Astrocyte of the cerebellum (primary cell): ENCODE measurements at regions not wholly inside any gene's neighbourhood (a gene's known extent, or its start where the extent isn't known, plus 50 kb on each side); places are given as distances from the start of the nearest gene placed in this dataset.
"Not testable (repeated sequence)": the region's sequence is repeated elsewhere in the genome, so short reads cannot be mapped to it uniquely, and the experiment has no call there.

ENCODE experiments used
- DNase-seq: peaks from one replicate; pipeline ENCODE4 v3.0.0-alpha.2; 2011; ENCODE audit warnings: low read depth
- H3K4me3 ChIP-seq: 2 replicates; pipeline ENCODE4 v1.5.1; 2011; ENCODE audit warnings: mild to moderate bottlenecking, low read depth, low read length, moderate library complexity
- in situ Hi-C: cut with HindIII; loops from 2 replicates; pipeline ENCODE4 v1.10.0; 2017; ENCODE audit warnings: low sequenced_read_pairs
- TF ChIP-seq, protein P1 (sequence below): IDR thresholded peaks from 2 replicates; pipeline ENCODE4 v1.5.1; 2012; ENCODE audit warnings: low read length, low read depth, moderate library complexity, mild to moderate bottlenecking; ENCODE audit errors: missing control alignments

DNA sequence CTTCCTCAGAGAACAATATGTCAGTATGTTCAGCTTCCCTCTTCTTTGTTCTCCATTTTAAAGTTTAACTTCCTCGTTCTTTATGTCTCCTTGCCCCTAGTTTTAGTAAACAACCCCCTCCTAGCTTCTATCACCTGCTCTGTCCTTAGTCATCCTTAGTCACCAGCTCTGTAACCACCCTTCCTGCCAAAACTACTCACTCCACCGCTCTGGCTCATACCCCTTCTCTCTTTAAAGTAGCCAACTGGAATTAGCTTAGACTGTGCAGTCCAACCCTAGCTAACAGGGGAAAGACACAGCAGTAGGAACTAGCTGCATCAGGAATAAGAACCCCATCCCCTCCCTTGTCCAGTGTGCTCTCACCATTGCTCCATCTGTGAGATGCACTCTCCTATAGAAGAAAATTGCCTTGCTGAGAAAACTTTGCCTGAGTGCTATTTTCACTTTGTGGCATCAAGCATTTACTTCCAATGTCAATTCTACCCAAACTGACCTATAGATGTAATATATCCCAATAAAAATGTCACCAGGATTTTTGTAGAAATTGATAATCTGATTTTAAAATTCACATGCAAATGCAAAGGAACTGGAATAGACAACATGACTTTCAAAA lies 603.2 kb downstream of the C12orf50 start:
- no peak for DNase-seq
- TF ChIP-seq, protein P1, sequence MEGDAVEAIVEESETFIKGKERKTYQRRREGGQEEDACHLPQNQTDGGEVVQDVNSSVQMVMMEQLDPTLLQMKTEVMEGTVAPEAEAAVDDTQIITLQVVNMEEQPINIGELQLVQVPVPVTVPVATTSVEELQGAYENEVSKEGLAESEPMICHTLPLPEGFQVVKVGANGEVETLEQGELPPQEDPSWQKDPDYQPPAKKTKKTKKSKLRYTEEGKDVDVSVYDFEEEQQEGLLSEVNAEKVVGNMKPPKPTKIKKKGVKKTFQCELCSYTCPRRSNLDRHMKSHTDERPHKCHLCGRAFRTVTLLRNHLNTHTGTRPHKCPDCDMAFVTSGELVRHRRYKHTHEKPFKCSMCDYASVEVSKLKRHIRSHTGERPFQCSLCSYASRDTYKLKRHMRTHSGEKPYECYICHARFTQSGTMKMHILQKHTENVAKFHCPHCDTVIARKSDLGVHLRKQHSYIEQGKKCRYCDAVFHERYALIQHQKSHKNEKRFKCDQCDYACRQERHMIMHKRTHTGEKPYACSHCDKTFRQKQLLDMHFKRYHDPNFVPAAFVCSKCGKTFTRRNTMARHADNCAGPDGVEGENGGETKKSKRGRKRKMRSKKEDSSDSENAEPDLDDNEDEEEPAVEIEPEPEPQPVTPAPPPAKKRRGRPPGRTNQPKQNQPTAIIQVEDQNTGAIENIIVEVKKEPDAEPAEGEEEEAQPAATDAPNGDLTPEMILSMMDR = no peak
- no peak overlapping the region for H3K4me3 ChIP-seq
- in situ Hi-C loops = no loop called here

DNA sequence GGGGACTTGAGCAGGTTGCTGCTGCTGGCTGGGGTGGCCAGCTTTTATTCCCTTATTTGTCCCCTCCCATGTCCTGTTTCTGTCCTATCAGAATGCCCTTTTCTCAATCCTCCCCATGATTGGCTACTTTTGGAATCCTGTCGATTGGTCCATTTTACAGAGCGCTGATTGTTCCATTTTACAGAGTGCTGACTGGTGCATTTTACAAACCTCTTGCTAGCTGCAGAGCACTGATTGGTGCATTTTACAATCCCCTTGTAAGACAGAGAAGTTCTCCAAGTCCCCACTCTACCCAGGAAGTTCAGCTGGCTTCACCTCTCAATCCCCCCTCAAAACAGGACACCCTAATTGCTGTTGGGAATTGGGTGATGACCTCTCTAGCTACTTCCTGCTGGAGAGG lies 608.0 kb downstream of the C12orf50 start:
- DNase-seq, H3K4me3 ChIP-seq, in situ Hi-C loops: not testable (repeated sequence)

DNA sequence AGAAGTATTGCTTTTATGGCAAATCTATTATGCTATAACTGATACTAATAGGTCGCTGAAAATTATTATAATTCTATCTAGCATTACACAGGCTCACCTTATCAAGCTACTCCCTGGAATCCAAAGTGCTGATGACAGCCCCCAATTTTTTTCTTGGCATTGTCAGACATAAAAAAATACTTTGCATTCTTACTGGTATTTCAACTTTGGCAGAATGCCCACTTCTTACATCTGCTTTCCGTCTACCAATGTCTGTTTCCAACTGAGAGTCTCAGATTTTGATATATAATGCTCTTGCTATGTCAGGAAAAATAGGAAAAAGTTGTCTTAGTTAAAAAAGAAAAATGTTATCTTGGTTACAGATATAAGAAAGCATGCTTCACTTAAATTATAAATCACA lies 615.4 kb downstream of the C12orf50 start:
- TF ChIP-seq, protein P1 = no peak
- in situ Hi-C loops = no loop called here
- H3K4me3 ChIP-seq = no peak overlapping the region
- DNase-seq = peak; percentile 49

DNA sequence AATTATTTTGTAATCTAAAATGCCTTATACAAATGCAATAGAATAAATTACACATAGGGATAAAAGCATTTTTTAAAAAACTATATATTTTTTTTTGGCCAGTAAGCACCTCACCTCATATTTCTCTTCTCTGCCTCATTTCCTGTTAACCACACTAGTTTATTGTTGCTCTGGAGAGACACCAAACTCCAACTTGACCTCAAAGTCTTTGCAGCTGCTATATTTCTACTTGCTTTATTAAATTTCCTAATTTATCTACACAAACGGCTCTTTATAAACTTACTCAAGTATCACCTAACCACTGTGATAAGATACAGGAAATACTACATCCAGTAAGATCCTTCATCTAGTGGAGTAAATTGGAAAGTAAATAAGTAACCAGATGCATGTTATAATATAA lies 622.3 kb downstream of the C12orf50 start:
- in situ Hi-C loops = no loop called here
- TF ChIP-seq, protein P1 = no peak
- H3K4me3 ChIP-seq = no peak overlapping the region
- no peak for DNase-seq

DNA sequence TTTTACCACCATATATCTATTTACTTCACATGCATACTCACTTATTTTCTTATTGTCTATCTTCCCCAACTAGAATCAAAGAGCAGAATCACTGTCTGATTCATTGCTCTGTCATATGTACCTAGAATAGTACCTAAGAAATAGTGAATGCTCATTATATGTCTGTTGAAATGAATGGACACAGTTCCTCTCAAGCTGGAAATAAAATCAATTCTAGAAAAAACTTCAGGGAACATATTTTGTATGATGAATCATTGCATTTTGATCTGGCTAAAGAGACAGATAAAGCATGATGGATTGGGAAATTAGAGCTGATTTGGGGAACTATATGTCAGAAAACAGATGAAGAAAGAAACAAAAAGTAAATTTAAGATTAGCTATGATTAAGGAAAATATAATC lies 623.3 kb downstream of the C12orf50 start:
- TF ChIP-seq, protein P1 = no peak
- in situ Hi-C loops = no loop called here
- DNase-seq = no peak
- H3K4me3 ChIP-seq = no peak overlapping the region

DNA sequence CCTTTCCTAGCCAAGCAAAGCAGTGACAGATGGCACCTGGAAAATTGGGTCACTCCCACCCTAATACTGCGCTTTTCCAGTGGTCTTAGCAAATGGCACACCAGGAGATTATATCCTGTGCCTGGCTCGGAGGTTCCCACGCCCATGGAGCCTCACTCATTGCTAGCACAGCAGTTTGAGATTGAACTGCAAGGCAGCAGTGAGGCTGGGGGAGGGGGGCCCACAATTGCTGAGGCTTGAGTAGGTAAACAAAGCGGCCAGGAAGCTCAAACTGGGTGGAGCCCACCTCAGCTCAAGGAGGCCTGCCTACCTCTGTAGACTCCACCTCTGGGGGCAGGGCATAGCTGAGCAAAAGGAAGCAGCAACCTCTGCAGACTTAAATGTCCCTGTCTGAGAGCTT lies 635.0 kb downstream of the C12orf50 start:
- H3K4me3 ChIP-seq, in situ Hi-C loops, DNase-seq: not testable (repeated sequence)

DNA sequence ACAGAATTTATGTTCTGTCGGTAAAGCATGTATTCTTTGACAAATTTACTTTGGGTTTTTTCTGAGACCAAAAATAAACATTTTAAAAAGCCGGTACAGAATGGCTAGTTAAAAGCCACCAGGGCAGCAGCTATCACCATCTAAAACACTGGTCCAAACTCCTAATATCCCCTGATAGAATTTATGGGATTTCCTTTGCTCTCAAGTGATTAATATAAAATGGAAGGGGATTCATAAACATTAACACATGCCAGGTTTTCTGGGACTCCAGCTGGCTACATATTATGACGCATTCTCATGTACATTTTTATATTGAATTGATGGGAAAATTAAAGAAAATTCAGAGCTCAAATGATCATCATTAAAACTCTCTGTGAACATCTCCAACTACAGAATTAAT lies 640.8 kb downstream of the C12orf50 start:
- no peak for DNase-seq
- in situ Hi-C loops = no loop called here
- TF ChIP-seq, protein P1 = no peak
- H3K4me3 ChIP-seq = no peak overlapping the region

DNA sequence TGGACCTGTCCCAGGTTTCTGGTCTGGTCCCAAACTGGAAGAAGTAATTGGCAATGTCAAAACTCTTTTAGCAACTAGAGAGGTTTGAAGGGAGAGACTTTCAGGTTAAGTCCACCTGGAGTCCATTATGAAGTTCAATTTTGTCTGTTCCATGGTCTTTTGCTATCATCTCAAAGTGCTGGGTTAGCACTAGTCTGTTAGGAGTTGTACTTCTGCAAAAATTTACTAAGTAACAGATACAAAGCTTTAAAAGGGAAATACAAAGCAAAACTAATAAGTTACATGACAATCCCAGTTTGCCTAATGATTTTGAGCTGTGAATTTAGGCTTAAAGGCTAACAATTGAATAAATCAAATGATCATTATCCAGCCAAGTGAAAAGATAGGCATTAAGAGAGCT lies 643.9 kb downstream of the C12orf50 start:
- TF ChIP-seq, protein P1 = no peak
- in situ Hi-C loops = no loop called here

More for the DNA sequence above, 643.9 kb downstream of the C12orf50 start:
- no peak for DNase-seq
- H3K4me3 ChIP-seq = no peak overlapping the region
